Activated B cell treated with CpG ODN at 0.5 μM for 24 hours (primary cell): ENCODE measurements at regions not wholly inside any gene's neighbourhood (a gene's known extent, or its start where the extent isn't known, plus 50 kb on each side); places are given as distances from the start of the nearest gene placed in this dataset.
"Not testable (repeated sequence)": the region's sequence is repeated elsewhere in the genome, so short reads cannot be mapped to it uniquely, and the experiment has no call there.

Source experiments
- ATAC-seq: fragments of 200-7000 bp; cut with Tn5 transposase; one replicate; pipeline ENCODE4 v1.10.0; 2021; ENCODE audit warnings: low read depth, mild to moderate bottlenecking, moderate library complexity
- CTCF ChIA-PET: fragments of 350-600 bp; sonication (Branson Sonifier 250); formaldehyde crosslinking; loops from one replicate; lab custom pipeline; 2021; ENCODE audit warnings: antibody characterized with exemption; lab: Charles Lee
- POLR2A ChIA-PET: fragments of 350-600 bp; sonication (Branson Sonifier 250); formaldehyde crosslinking; loops from one replicate; lab custom pipeline; 2021; ENCODE audit warnings: antibody characterized with exemption; lab: Charles Lee
- DNase-seq: peaks from one replicate; pipeline ENCODE4 v3.0.0; 2022
- H3K27ac Mint-ChIP-seq: one replicate; pipeline ENCODE4 v1.8.0; 2020; ENCODE audit warnings: mixed read lengths
- H3K27me3 Mint-ChIP-seq: one replicate; pipeline ENCODE4 v1.8.0; 2021; ENCODE audit warnings: mixed read lengths
- H3K36me3 Mint-ChIP-seq: one replicate; pipeline ENCODE4 v1.8.0; 2021; ENCODE audit warnings: low read depth, mixed read lengths
- H3K4me1 Mint-ChIP-seq: one replicate; pipeline ENCODE4 v1.8.0; 2021; ENCODE audit warnings: mixed read lengths
- H3K4me3 Mint-ChIP-seq: one replicate; pipeline ENCODE4 v1.8.0; 2020; ENCODE audit warnings: mild to moderate bottlenecking, mixed read lengths
- H3K9me3 Mint-ChIP-seq: one replicate; pipeline ENCODE4 v1.8.0; 2020; ENCODE audit warnings: mixed read lengths
- CTCF ChIP-seq: fragments of 200-600 bp; IDR thresholded peaks from one replicate; pipeline ENCODE4 v1.8.0; 2022; ENCODE audit warnings: antibody characterized with exemption, mild to moderate bottlenecking
- intact Hi-C: fragments of 100-400 bp; cut with micrococcal nuclease; formaldehyde crosslinking; loops from one replicate; pipeline ENCODE4 v1.15.1; 2024

GRCh38 chr1:29387210-29387609 lies 150.9 kb downstream of the PTPRU start:
- H3K4me1 Mint-ChIP-seq, result no peaks in the 10 kb centered on the region
- H3K4me3 Mint-ChIP-seq, result no peak overlapping the region
- H3K27ac Mint-ChIP-seq, result no peak overlapping the region
- H3K36me3 Mint-ChIP-seq, result no peaks in the 10 kb centered on the region
- no peak for TF ChIP-seq CTCF
- no peak for ATAC-seq
- H3K9me3 Mint-ChIP-seq, result no peaks in the 10 kb centered on the region
- DNase-seq, result no peak
- H3K27me3 Mint-ChIP-seq, result peaks cover 14% of the 10 kb centered on the region
- intact Hi-C loops, result no loop called here
- ChIA-PET POLR2A (no interaction called here), CTCF (no interaction called here)

GRCh38 chr1:29386453-29386852 lies 150.1 kb downstream of the PTPRU start:
- H3K9me3 Mint-ChIP-seq, H3K36me3 Mint-ChIP-seq, POLR2A ChIA-PET, H3K27ac Mint-ChIP-seq, ATAC-seq, H3K4me1 Mint-ChIP-seq, DNase-seq, CTCF ChIA-PET, H3K4me3 Mint-ChIP-seq, intact Hi-C loops: not testable (repeated sequence)
- H3K27me3 Mint-ChIP-seq, result peaks cover 12% of the 10 kb centered on the region

- Mint-ChIP-seq H3K4me3 (no peak overlapping the region), H3K27me3 (peaks cover 12% of the 10 kb centered on the region), H3K36me3 (no peaks in the 10 kb centered on the region), H3K9me3 (no peaks in the 10 kb centered on the region), H3K4me1 (no peaks in the 10 kb centered on the region), H3K27ac (no peak overlapping the region)
- ATAC-seq (no peak), DNase-seq (no peak)
- POLR2A ChIA-PET, result no interaction called here
- intact Hi-C loops, result no loop called here
- CTCF ChIA-PET, result no interaction called here
- TF ChIP-seq CTCF, result no peak
Measured at GRCh38 chr1:29385966-29386365, 149.6 kb downstream of the PTPRU start.

GRCh38 chr1:29384496-29385015 lies 148.2 kb downstream of the PTPRU start:
- no peaks in the 10 kb centered on the region for H3K4me1 Mint-ChIP-seq
- intact Hi-C loops, result no loop called here

GRCh38 chr1:29383746-29384371 lies 147.5 kb downstream of the PTPRU start:
- intact Hi-C loops, result no loop called here
- TF ChIP-seq CTCF, result no peak
- ATAC-seq (no peak), DNase-seq (no peak)
- H3K4me3 Mint-ChIP-seq, result no peak overlapping the region
- peaks cover 2% of the 10 kb centered on the region for H3K36me3 Mint-ChIP-seq
- H3K27me3 Mint-ChIP-seq, result peaks cover 12% of the 10 kb centered on the region
- CTCF ChIA-PET, result no interaction called here
- H3K4me1 Mint-ChIP-seq, result no peaks in the 10 kb centered on the region
- H3K27ac Mint-ChIP-seq, result no peak overlapping the region
- peaks cover 7% of the 10 kb centered on the region for H3K9me3 Mint-ChIP-seq
- POLR2A ChIA-PET, result no interaction called here

More at GRCh38 chr1:29384496-29385015, 148.2 kb downstream of the PTPRU start:
- Mint-ChIP-seq H3K27ac (no peak overlapping the region), H3K9me3 (no peaks in the 10 kb centered on the region), H3K36me3 (no peaks in the 10 kb centered on the region), H3K4me3 (no peak overlapping the region), H3K27me3 (peaks cover 12% of the 10 kb centered on the region)
- ChIA-PET POLR2A (no interaction called here), CTCF (no interaction called here)
- TF ChIP-seq CTCF, result no peak
- DNase-seq (no peak), ATAC-seq (no peak)
